Neutrophil (primary cell): ENCODE measurements at regions not wholly inside any gene's neighbourhood (a gene's known extent, or its start where the extent isn't known, plus 50 kb on each side); places are given as distances from the start of the nearest gene placed in this dataset.

Experiments
- H3K27ac ChIP-seq: fragments of 200-600 bp; sonication (generic); 2 replicates; pipeline ENCODE4 v1.5.1; 2016; ENCODE audit warnings: mild to moderate bottlenecking, moderate library complexity
- H3K27me3 ChIP-seq: fragments of 200-600 bp; sonication (generic); 2 replicates; pipeline ENCODE4 v1.6.0; 2016; ENCODE audit warnings: mild to moderate bottlenecking
- H3K36me3 ChIP-seq: fragments of 200-600 bp; sonication (generic); 2 replicates; pipeline ENCODE4 v1.5.1; 2017
- H3K4me1 ChIP-seq, 2 experiments: fragments of 200-600 bp in 1 of 2; sonication (generic) in 1 of 2; 1 replicate in 1 of 2; 2 replicates in 1 of 2; pipeline versions ENCODE4 v1.5.1 to v1.6.1; 2013 to 2016; ENCODE audit warnings: low read depth in 1 of 2, low read length in 1 of 2, mild to moderate bottlenecking in 1 of 2, moderate library complexity in 1 of 2; ENCODE audit not compliant: control insufficient read depth in 1 of 2, insufficient read depth in 1 of 2
- H3K4me3 ChIP-seq, 2 experiments: fragments of 200-600 bp in 1 of 2; sonication (generic) in 1 of 2; 1 replicate in 1 of 2; 2 replicates in 1 of 2; pipeline ENCODE4 v1.5.1; 2013 to 2016; ENCODE audit warnings: low read depth in 1 of 2, low read length in 1 of 2, mild to moderate bottlenecking in 1 of 2, moderate library complexity in 1 of 2
- H3K9me3 ChIP-seq: fragments of 200-600 bp; sonication (generic); 2 replicates; pipeline ENCODE4 v1.5.1; 2016
- TF ChIP-seq, protein P1 (sequence below): fragments of 200-600 bp; sonication (generic); IDR thresholded peaks from 2 replicates; pipeline ENCODE4 v1.5.1; 2016; ENCODE audit warnings: antibody characterized with exemption

DNA sequence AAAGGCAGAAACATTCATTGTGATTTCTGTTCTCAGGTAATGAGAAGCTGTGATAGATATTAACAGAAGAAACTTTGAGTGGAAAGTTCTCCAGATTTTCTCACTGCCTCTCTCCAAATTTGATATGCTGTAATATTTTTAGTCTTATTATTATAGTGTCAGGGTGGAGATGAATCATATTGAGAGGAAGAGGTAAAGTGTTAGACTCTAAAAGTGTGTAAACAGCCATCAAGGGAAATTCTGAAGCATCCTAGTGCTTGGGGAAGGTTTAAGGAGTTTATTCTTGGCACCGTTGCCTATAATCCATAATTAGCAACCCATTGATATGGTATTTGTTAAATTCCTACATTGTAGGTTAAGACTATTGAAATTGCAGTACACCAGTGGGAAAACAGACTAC is 104.7 kb upstream of the NABP1 start:
- H3K4me3 ChIP-seq: no peak overlapping the region
- H3K27me3 ChIP-seq: no peaks in the 10 kb centered on the region
- TF ChIP-seq, protein P1, sequence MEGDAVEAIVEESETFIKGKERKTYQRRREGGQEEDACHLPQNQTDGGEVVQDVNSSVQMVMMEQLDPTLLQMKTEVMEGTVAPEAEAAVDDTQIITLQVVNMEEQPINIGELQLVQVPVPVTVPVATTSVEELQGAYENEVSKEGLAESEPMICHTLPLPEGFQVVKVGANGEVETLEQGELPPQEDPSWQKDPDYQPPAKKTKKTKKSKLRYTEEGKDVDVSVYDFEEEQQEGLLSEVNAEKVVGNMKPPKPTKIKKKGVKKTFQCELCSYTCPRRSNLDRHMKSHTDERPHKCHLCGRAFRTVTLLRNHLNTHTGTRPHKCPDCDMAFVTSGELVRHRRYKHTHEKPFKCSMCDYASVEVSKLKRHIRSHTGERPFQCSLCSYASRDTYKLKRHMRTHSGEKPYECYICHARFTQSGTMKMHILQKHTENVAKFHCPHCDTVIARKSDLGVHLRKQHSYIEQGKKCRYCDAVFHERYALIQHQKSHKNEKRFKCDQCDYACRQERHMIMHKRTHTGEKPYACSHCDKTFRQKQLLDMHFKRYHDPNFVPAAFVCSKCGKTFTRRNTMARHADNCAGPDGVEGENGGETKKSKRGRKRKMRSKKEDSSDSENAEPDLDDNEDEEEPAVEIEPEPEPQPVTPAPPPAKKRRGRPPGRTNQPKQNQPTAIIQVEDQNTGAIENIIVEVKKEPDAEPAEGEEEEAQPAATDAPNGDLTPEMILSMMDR: no peak
- H3K4me1 ChIP-seq: peaks cover 21 to 25% of the 10 kb centered on the region in 2 experiments
- no peak overlapping the region for H3K27ac ChIP-seq
- H3K9me3 ChIP-seq: no peaks in the 10 kb centered on the region
- no peaks in the 10 kb centered on the region for H3K36me3 ChIP-seq

DNA sequence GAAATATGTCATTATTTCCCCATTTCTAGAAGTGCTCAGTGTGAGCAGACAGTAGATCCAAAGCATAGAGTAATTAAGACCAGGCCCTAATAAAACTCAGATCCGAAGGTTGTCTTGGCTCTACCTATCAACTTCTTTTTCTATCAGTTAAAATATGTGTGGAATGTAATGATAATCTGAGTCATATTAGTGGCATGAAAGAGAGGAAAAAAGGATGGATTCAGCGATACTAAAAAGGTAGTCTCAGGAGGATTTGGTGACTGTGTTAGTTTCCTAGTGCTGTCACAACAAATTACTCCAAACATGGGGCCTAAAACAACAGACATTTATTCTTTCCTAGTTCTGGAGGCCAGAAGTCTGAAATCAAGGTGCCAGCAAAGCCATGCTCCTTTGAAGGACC is 103.7 kb upstream of the NABP1 start:
- TF ChIP-seq, protein P1: no peak
- no peak overlapping the region for H3K27ac ChIP-seq
- H3K4me3 ChIP-seq: no peak overlapping the region
- no peaks in the 10 kb centered on the region for H3K36me3 ChIP-seq
- no peaks in the 10 kb centered on the region for H3K27me3 ChIP-seq
- H3K9me3 ChIP-seq: no peaks in the 10 kb centered on the region
- peaks cover 21 to 25% of the 10 kb centered on the region in 2 experiments for H3K4me1 ChIP-seq

DNA sequence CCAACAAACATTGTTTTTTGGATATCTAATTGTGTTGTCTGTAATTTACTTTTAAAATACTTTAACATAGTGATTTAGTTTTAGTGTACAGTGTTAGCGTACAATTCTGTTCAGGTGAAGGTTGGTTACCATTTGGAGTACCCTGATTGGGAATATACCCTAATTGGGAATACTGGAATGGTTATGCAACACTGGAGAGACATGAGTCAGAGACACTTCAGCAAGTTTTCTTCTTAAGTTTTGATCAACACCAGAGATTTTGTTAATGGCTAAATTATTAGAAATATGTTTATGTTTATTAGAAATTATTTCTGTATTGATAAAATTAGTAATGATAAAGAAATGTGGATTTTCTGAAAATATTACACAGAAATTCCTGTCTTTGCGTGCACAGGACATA is 100.3 kb upstream of the NABP1 start:
- H3K9me3 ChIP-seq: no peaks in the 10 kb centered on the region
- TF ChIP-seq, protein P1: no peak
- H3K4me1 ChIP-seq: no peaks in the 10 kb centered on the region
- H3K27ac ChIP-seq: no peak overlapping the region
- no peak overlapping the region for H3K4me3 ChIP-seq
- H3K27me3 ChIP-seq: no peaks in the 10 kb centered on the region
- no peaks in the 10 kb centered on the region for H3K36me3 ChIP-seq

DNA sequence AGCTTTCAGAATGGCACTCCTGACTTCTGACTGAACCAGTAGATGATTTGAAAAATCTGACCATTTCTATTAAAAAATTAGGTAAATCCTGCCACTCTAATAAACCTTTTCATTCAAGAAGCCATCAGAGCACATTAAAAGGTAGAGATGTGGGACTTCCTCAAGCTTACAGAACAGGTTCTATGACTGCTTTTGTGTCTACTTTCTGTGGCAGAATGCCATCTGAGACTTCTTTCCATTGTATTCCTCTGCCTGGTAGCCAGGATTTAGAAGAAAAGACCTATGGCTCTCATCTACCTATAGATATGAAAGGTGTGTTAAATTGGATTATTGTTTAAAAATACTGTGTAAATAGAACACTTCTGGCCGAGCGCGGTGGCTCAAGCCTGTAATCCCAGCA is 99.9 kb upstream of the NABP1 start:
- H3K4me3 ChIP-seq: no peak overlapping the region

DNA sequence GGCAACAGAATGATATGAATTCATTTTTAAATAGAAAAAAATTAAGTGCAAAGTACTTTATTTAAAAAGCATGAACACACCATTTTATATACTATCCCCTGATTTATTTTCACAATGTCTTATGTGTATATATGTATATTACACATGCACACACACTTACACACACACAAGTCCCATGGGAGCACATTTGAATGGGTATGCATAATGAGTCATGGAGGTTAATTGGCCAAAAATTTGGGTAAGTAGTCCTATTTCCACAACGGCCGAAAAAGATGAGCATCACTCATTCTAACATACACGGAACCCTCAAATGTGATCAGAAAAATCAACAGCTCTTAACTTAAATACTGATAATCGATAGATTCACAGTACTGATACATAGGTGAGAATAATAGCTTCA is 97.4 kb upstream of the NABP1 start:
- H3K27ac ChIP-seq: no peak overlapping the region
- H3K27me3 ChIP-seq: no peaks in the 10 kb centered on the region
- no peaks in the 10 kb centered on the region for H3K4me1 ChIP-seq
- no peaks in the 10 kb centered on the region for H3K9me3 ChIP-seq
- TF ChIP-seq, protein P1: no peak
- no peaks in the 10 kb centered on the region for H3K36me3 ChIP-seq
- H3K4me3 ChIP-seq: no peak overlapping the region

More for the DNA sequence above, 99.9 kb upstream of the NABP1 start:
- TF ChIP-seq, protein P1: no peak
- Histone ChIP-seq H3K36me3 (no peaks in the 10 kb centered on the region), H3K9me3 (no peaks in the 10 kb centered on the region), H3K4me1 (no peaks in the 10 kb centered on the region), H3K27ac (no peak overlapping the region), H3K27me3 (no peaks in the 10 kb centered on the region)

DNA sequence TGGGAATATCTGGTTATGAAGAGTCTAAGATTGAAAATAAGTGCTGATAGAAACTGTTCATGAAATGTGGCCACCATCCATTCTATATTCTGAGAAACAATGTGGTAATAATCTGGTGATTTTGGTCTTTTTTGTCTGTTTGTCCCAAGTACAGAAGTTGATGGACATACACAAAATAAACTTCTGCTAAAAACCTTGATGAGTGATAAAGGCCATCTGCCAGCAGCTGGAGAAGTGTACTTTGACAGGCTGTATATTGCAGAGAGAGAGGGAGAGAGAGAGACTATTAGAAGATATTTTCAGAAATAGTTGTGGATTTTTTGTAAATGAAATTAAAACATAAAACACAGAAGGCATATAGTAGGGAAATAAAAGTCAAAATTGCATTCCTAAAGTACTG is 96.9 kb upstream of the NABP1 start:
- Histone ChIP-seq H3K36me3 (no peaks in the 10 kb centered on the region), H3K9me3 (no peaks in the 10 kb centered on the region), H3K27ac (no peak overlapping the region), H3K4me1 (no peaks in the 10 kb centered on the region), H3K27me3 (no peaks in the 10 kb centered on the region), H3K4me3 (no peak overlapping the region)
- TF ChIP-seq, protein P1: no peak
